22Rv1 (cell line): ENCODE measurements at regions not wholly inside any gene's neighbourhood (a gene's known extent, or its start where the extent isn't known, plus 50 kb on each side); places are given as distances from the start of the nearest gene placed in this dataset.
"Not testable (repeated sequence)": the region's sequence is repeated elsewhere in the genome, so short reads cannot be mapped to it uniquely, and the experiment has no call there.

Experiments
- H3K27ac ChIP-seq: fragments of 450-650 bp; 2 replicates; pipeline ENCODE4 v1.5.1; 2017
- ZFX ChIP-seq: fragments of 450-650 bp; IDR thresholded peaks from 2 replicates; pipeline ENCODE4 v1.6.1; 2017; ENCODE audit warnings: antibody characterized with exemption, borderline replicate concordance
- TF ChIP-seq, protein P1 (sequence below): fragments of 450-650 bp; IDR thresholded peaks from 2 replicates; pipeline ENCODE4 v1.5.1; 2017; ENCODE audit warnings: mild to moderate bottlenecking

- no peak for TF ChIP-seq ZFX
- TF ChIP-seq, protein P1, sequence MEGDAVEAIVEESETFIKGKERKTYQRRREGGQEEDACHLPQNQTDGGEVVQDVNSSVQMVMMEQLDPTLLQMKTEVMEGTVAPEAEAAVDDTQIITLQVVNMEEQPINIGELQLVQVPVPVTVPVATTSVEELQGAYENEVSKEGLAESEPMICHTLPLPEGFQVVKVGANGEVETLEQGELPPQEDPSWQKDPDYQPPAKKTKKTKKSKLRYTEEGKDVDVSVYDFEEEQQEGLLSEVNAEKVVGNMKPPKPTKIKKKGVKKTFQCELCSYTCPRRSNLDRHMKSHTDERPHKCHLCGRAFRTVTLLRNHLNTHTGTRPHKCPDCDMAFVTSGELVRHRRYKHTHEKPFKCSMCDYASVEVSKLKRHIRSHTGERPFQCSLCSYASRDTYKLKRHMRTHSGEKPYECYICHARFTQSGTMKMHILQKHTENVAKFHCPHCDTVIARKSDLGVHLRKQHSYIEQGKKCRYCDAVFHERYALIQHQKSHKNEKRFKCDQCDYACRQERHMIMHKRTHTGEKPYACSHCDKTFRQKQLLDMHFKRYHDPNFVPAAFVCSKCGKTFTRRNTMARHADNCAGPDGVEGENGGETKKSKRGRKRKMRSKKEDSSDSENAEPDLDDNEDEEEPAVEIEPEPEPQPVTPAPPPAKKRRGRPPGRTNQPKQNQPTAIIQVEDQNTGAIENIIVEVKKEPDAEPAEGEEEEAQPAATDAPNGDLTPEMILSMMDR = no peak
- H3K27ac ChIP-seq = no peak overlapping the region
Measured at GRCh38 chr17:12230481-12231354, 210.0 kb downstream of the MAP2K4 start.

GRCh38 chr17:12231355-12231682 lies 210.6 kb downstream of the MAP2K4 start:
- H3K27ac ChIP-seq = no peak overlapping the region
- TF ChIP-seq, protein P1 = no peak
- TF ChIP-seq ZFX = no peak

GRCh38 chr17:12239021-12239420 lies 218.3 kb downstream of the MAP2K4 start:
- H3K27ac ChIP-seq = not testable (repeated sequence)

DNA sequence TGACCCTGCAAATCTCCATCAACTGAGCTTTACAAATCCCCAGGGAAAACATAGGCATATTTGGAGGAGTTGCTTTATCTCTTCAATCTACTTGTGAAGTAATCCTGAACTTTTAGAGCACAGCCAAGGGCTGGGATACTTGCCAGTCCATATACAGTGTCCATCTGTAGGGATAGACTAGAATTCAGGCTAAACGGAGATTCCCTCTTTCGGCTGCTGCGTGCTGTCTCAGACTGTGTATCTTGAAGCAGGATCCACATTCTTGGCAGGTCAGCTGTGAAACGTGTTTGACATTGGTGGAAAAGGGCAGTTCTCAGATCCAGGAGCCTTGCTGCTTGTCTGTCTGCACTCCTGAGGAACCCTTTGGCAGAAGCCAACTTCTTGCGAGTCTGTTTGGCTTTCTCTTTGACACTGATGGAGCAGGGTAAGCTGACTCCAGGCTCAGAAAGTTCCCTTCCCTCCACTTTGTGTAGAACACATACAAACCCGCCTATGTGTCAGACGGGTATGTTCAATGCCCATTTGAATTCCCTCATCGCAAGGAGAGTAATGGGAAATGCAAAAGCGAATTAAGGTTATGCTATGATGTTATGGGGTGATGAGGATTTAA lies 221.8 kb downstream of the MAP2K4 start:
- no peak overlapping the region for H3K27ac ChIP-seq
- TF ChIP-seq ZFX = no peak
- TF ChIP-seq, protein P1 = no peak

- no peak overlapping the region for H3K27ac ChIP-seq
- TF ChIP-seq, protein P1 = no peak
- TF ChIP-seq ZFX = no peak
Measured at GRCh38 chr17:12247761-12248160, 227.1 kb downstream of the MAP2K4 start.

DNA sequence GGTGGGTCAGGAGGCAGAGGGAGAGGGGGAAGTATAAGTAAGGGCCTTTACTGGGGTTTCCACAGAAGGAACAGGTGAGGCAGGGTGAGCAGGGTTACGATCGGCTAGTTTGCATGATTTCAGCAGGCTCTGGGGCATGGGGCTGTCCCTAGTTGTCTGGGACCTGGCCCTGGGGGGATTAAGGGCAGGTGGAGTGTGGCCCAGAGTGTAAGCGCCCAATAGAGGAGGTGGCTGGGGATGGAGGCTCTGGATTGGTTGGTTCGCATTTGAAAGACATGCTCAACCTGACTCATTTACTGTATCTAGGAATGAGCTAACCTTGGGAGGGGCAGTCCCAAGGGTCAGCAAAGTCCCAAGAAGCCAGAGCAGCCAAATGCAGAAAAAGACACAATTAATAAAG lies 230.3 kb downstream of the MAP2K4 start:
- no peak overlapping the region for H3K27ac ChIP-seq
- TF ChIP-seq, protein P1 = no peak
- no peak for TF ChIP-seq ZFX

- TF ChIP-seq, protein P1 = no peak
- TF ChIP-seq ZFX = no peak
- H3K27ac ChIP-seq = no peak overlapping the region
Measured at GRCh38 chr17:12252462-12252861, 231.8 kb downstream of the MAP2K4 start.
